BJ (cell line): ENCODE measurements at regions not wholly inside any gene's neighbourhood (a gene's known extent, or its start where the extent isn't known, plus 50 kb on each side); places are given as distances from the start of the nearest gene placed in this dataset.

Experiments
- CTCF ChIA-PET: fragments of 350-600 bp; formaldehyde crosslinking; extraction: SDS; loops from one replicate; lab custom pipeline; 2021; ENCODE audit warnings: antibody characterized with exemption, inconsistent platforms; lab: Yijun Ruan, JAX
- POLR2A ChIA-PET: fragments of 300-600 bp; sonication (Branson Sonifier 250); formaldehyde crosslinking; extraction: SDS; loops from one replicate; lab custom pipeline; 2021; ENCODE audit warnings: antibody characterized with exemption; lab: Charles Lee
- DNase-seq: peaks from one replicate; pipeline ENCODE4 v3.0.0-alpha.2; 2011; ENCODE audit warnings: low read depth
- H3K27me3 ChIP-seq: 2 replicates; pipeline ENCODE4 v1.6.0; 2011; ENCODE audit warnings: low read length; ENCODE audit not compliant: control insufficient read depth, insufficient read depth
- H3K36me3 ChIP-seq: 2 replicates; pipeline ENCODE4 v1.5.1; 2011; ENCODE audit warnings: low read length; ENCODE audit not compliant: control insufficient read depth, insufficient read depth
- H3K4me3 ChIP-seq: 2 replicates; pipeline ENCODE4 v1.5.1; 2011; ENCODE audit warnings: low read depth, mild to moderate bottlenecking, control low read depth, low read length
- TF ChIP-seq, protein P1 (sequence below): IDR thresholded peaks from 2 replicates; pipeline ENCODE4 v1.5.1; 2011; ENCODE audit warnings: low read depth, mild to moderate bottlenecking, control low read depth, inconsistent platforms, low read length, moderate library complexity; ENCODE audit not compliant: insufficient read depth

- POLR2A ChIA-PET, result no interaction called here
- Histone ChIP-seq H3K27me3 (no peaks in the 10 kb centered on the region), H3K36me3 (no peaks in the 10 kb centered on the region)
Measured at GRCh38 chr21:25465263-25465662, 142.0 kb downstream of the MRPL39 start.

GRCh38 chr21:25464275-25464674 is 143.0 kb downstream of the MRPL39 start:
- DNase-seq, result no peak
- CTCF ChIA-PET, result no interaction called here
- TF ChIP-seq, protein P1, sequence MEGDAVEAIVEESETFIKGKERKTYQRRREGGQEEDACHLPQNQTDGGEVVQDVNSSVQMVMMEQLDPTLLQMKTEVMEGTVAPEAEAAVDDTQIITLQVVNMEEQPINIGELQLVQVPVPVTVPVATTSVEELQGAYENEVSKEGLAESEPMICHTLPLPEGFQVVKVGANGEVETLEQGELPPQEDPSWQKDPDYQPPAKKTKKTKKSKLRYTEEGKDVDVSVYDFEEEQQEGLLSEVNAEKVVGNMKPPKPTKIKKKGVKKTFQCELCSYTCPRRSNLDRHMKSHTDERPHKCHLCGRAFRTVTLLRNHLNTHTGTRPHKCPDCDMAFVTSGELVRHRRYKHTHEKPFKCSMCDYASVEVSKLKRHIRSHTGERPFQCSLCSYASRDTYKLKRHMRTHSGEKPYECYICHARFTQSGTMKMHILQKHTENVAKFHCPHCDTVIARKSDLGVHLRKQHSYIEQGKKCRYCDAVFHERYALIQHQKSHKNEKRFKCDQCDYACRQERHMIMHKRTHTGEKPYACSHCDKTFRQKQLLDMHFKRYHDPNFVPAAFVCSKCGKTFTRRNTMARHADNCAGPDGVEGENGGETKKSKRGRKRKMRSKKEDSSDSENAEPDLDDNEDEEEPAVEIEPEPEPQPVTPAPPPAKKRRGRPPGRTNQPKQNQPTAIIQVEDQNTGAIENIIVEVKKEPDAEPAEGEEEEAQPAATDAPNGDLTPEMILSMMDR, result no peak
- POLR2A ChIA-PET, result no interaction called here
- Histone ChIP-seq H3K4me3 (no peak overlapping the region), H3K27me3 (no peaks in the 10 kb centered on the region), H3K36me3 (no peaks in the 10 kb centered on the region)

More at GRCh38 chr21:25465263-25465662, 142.0 kb downstream of the MRPL39 start:
- TF ChIP-seq, protein P1, result no peak
- DNase-seq, result no peak
- H3K4me3 ChIP-seq, result no peak overlapping the region
- CTCF ChIA-PET, result no interaction called here

GRCh38 chr21:25462517-25462971 is 144.7 kb downstream of the MRPL39 start:
- Histone ChIP-seq H3K4me3 (no peak overlapping the region), H3K27me3 (no peaks in the 10 kb centered on the region), H3K36me3 (no peaks in the 10 kb centered on the region)
- TF ChIP-seq, protein P1, result no peak
- POLR2A ChIA-PET, result no interaction called here
- DNase-seq, result no peak
- CTCF ChIA-PET, result no interaction called here

GRCh38 chr21:25461725-25462124 is 145.6 kb downstream of the MRPL39 start:
- Histone ChIP-seq H3K27me3 (no peaks in the 10 kb centered on the region), H3K4me3 (no peak overlapping the region), H3K36me3 (no peaks in the 10 kb centered on the region)
- ChIA-PET POLR2A (no interaction called here), CTCF (no interaction called here)
- TF ChIP-seq, protein P1, result no peak
- DNase-seq, result no peak

GRCh38 chr21:25459993-25460392 is 147.3 kb downstream of the MRPL39 start:
- POLR2A ChIA-PET, result no interaction called here
- TF ChIP-seq, protein P1, result no peak
- Histone ChIP-seq H3K4me3 (no peak overlapping the region), H3K27me3 (no peaks in the 10 kb centered on the region), H3K36me3 (no peaks in the 10 kb centered on the region)
- DNase-seq, result no peak
- CTCF ChIA-PET, result no interaction called here
